ENCODE measurements at regions not wholly inside any gene's neighbourhood (a gene's known extent, or its start where the extent isn't known, plus 50 kb on each side); places are given as distances from the start of the nearest gene placed in this dataset.

GRCh38 chr21:18711662-18712061, 308.1 kb upstream of the TMPRSS15 start:
- TF ChIP-seq EZH2phosphoT487 (IDR thresholded peaks at IDR 0.05; ENCODE audit: borderline replicate concordance, low read depth, low read length) = no peak
- TF ChIP-seq, protein P1, sequence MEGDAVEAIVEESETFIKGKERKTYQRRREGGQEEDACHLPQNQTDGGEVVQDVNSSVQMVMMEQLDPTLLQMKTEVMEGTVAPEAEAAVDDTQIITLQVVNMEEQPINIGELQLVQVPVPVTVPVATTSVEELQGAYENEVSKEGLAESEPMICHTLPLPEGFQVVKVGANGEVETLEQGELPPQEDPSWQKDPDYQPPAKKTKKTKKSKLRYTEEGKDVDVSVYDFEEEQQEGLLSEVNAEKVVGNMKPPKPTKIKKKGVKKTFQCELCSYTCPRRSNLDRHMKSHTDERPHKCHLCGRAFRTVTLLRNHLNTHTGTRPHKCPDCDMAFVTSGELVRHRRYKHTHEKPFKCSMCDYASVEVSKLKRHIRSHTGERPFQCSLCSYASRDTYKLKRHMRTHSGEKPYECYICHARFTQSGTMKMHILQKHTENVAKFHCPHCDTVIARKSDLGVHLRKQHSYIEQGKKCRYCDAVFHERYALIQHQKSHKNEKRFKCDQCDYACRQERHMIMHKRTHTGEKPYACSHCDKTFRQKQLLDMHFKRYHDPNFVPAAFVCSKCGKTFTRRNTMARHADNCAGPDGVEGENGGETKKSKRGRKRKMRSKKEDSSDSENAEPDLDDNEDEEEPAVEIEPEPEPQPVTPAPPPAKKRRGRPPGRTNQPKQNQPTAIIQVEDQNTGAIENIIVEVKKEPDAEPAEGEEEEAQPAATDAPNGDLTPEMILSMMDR (conservative IDR thresholded peaks at IDR 0.05; ENCODE audit: low read length) = no peak
- no peak overlapping the region for H2AFZ ChIP-seq (ENCODE audit: low read length)
- H3K79me2 ChIP-seq (ENCODE audit: insufficient read depth, low read depth, low read length) = no peaks in the 10 kb centered on the region
- H3K4me3 ChIP-seq (ENCODE audit: low read depth, low read length, poor library complexity, severe bottlenecking) = no peak overlapping the region
- DNase-seq (ENCODE audit: low spot score) = no peak
- no peaks in the 10 kb centered on the region for H3K9me3 ChIP-seq (ENCODE audit: low read length)
- POLR2A ChIA-PET = no interaction called here
- H3K4me1 ChIP-seq (ENCODE audit: insufficient read depth, low read length, poor library complexity, severe bottlenecking) = no peaks in the 10 kb centered on the region
- no peak overlapping the region for H3K27ac ChIP-seq (ENCODE audit: low read depth, low read length, poor library complexity, severe bottlenecking)
- H3K4me2 ChIP-seq (ENCODE audit: low read length) = no peak overlapping the region
- no TSS peak for BruUV-seq (replicated peaks)
- CTCF ChIA-PET (ENCODE audit: unreplicated experiment) = no interaction called here
- H4K20me1 ChIP-seq (ENCODE audit: insufficient read depth, low read length) = no peaks in the 10 kb centered on the region
- no peaks in the 10 kb centered on the region for H3K9me2 ChIP-seq (ENCODE audit: insufficient read depth, low read length)
- intact Hi-C loops (cut with micrococcal nuclease; ENCODE audit: unreplicated experiment) = no loop called here
- H3K36me3 ChIP-seq (ENCODE audit: insufficient read depth, low read length) = no peaks in the 10 kb centered on the region

- no peaks in the 10 kb centered on the region for H3K4me1 ChIP-seq (ENCODE audit: insufficient read depth, low read length, poor library complexity, severe bottlenecking)
- intact Hi-C loops (cut with micrococcal nuclease; ENCODE audit: unreplicated experiment) = no loop called here
- no peak overlapping the region for H3K27ac ChIP-seq (ENCODE audit: low read depth, low read length, poor library complexity, severe bottlenecking)
- TF ChIP-seq, protein P1 (conservative IDR thresholded peaks at IDR 0.05; ENCODE audit: low read length) = no peak
- no peak for TF ChIP-seq EZH2phosphoT487 (IDR thresholded peaks at IDR 0.05; ENCODE audit: borderline replicate concordance, low read depth, low read length)
- no peaks in the 10 kb centered on the region for H3K9me2 ChIP-seq (ENCODE audit: insufficient read depth, low read length)
- no peaks in the 10 kb centered on the region for H3K9me3 ChIP-seq (ENCODE audit: low read length)
- CTCF ChIA-PET (ENCODE audit: unreplicated experiment) = no interaction called here
- no peak overlapping the region for H3K4me2 ChIP-seq (ENCODE audit: low read length)
- no peak for DNase-seq (ENCODE audit: low spot score)
- BruUV-seq (replicated peaks) = no TSS peak
- H4K20me1 ChIP-seq (ENCODE audit: insufficient read depth, low read length) = no peaks in the 10 kb centered on the region
- no peaks in the 10 kb centered on the region for H3K36me3 ChIP-seq (ENCODE audit: insufficient read depth, low read length)
- H3K79me2 ChIP-seq (ENCODE audit: insufficient read depth, low read depth, low read length) = no peaks in the 10 kb centered on the region
- POLR2A ChIA-PET = no interaction called here
- no peak overlapping the region for H3K4me3 ChIP-seq (ENCODE audit: low read depth, low read length, poor library complexity, severe bottlenecking)
- H2AFZ ChIP-seq (ENCODE audit: low read length) = no peak overlapping the region
Observed at GRCh38 chr21:18715606-18716005, 312.0 kb upstream of the TMPRSS15 start.

DNA sequence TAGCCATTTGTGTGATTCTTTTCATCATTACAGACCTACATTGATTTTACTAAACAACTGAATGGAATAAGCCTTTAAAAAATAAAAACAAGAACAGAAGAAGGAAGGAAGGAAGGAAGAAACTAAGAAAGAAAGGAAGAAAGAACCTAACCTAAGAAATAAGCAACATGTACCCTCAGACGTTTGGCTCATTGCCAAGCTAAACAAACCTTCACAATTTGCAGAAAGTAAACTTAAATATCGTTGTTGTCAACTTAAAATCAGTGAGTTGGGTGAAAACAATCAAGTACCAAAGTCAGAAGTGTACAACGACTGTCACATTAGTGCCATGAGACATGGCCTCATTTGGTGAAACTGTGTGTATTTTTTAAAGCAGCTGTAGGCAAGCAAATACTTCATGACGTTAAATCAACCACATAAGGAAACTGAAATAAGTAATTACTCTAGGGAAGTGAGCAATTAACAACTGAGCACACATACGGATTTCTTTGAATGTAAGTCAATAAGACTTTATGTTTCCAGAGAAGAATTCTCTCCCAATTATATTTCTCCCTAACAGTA, 313.1 kb upstream of the TMPRSS15 start:
- Histone ChIP-seq H3K4me3 (ENCODE audit: low read depth, low read length, poor library complexity, severe bottlenecking) (no peak overlapping the region), H3K9me2 (ENCODE audit: insufficient read depth, low read length) (no peaks in the 10 kb centered on the region), H4K20me1 (ENCODE audit: insufficient read depth, low read length) (no peaks in the 10 kb centered on the region), H3K4me2 (ENCODE audit: low read length) (no peak overlapping the region), H3K27ac (ENCODE audit: low read depth, low read length, poor library complexity, severe bottlenecking) (no peak overlapping the region), H2AFZ (ENCODE audit: low read length) (no peak overlapping the region), H3K36me3 (ENCODE audit: insufficient read depth, low read length) (no peaks in the 10 kb centered on the region), H3K9me3 (ENCODE audit: low read length) (no peaks in the 10 kb centered on the region), H3K4me1 (ENCODE audit: insufficient read depth, low read length, poor library complexity, severe bottlenecking) (no peaks in the 10 kb centered on the region), H3K79me2 (ENCODE audit: insufficient read depth, low read depth, low read length) (no peaks in the 10 kb centered on the region)
- intact Hi-C loops (cut with micrococcal nuclease; ENCODE audit: unreplicated experiment) = no loop called here
- ChIA-PET POLR2A (no interaction called here), CTCF (ENCODE audit: unreplicated experiment) (no interaction called here)
- BruUV-seq (replicated peaks) = no TSS peak
- TF ChIP-seq, protein P1 (conservative IDR thresholded peaks at IDR 0.05; ENCODE audit: low read length) = no peak
- TF ChIP-seq EZH2phosphoT487 (IDR thresholded peaks at IDR 0.05; ENCODE audit: borderline replicate concordance, low read depth, low read length) = no peak
- no peak for DNase-seq (ENCODE audit: low spot score)

Measured in OCI-LY7 (cell line).